ENCODE measurements at regions not wholly inside any gene's neighbourhood (a gene's known extent, or its start where the extent isn't known, plus 50 kb on each side); places are given as distances from the start of the nearest gene placed in this dataset.

DNA sequence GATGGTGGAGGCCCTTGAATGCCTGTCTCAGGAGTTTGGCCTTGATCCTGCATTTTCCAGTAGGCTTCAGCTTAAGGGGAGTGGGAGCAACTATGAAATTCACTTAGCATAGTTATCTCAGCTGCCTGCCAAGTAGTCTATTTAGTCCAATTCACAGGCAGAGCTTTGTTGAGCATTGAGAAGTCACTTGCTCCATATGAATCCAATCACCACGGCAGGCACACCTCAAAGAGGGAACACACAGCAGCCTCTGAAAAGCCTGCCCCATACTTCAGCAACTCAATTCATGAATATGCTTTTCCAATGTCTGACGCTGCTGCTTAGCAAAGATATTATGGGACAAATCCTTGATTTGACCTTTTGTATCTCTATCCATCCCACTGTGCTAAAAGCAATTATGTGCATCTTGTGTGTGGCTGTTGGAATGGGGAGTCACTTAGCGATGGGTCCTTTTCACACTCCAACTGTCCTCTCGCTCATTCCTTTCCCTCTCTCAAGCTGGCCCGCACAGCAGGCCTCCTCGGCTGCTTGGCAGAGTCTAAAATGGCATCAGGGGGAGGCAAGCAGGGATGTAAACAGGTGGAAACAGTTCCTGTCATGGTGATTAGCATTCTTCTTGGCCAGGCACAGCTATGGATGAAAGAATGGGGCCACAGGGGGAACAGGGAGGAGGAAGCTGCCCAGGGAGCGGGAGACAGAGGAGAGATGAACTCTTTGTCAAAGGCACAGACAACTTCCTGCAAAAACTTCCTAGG is 56.0 kb upstream of the LRPPRC start:
- TF ChIP-seq CHD2 (IDR thresholded peaks at IDR 0.05; ENCODE audit: low read length, partially characterized antibody) (no peak), KDM1A (IDR thresholded peaks at IDR 0.05; ENCODE audit: low read depth) (no peak), RARB (CRISPR knock-in tag; IDR thresholded peaks at IDR 0.05) (no peak), CEBPB (IDR thresholded peaks at IDR 0.05) (no peak), HEYL (CRISPR knock-in tag; IDR thresholded peaks at IDR 0.05) (no peak), MAZ (IDR thresholded peaks at IDR 0.05; ENCODE audit: borderline replicate concordance, low read depth, low read length) (no peak), POLR2AphosphoS2 (conservative IDR thresholded peaks at IDR 0.05; ENCODE audit: low read length) (no peak), NFE2L2 (conservative IDR thresholded peaks at IDR 0.05; ENCODE audit: low read length) (no peak), HDAC2 (IDR thresholded peaks at IDR 0.05) (no peak), MYC (IDR thresholded peaks at IDR 0.05; ENCODE audit: borderline replicate concordance, low read length) (no peak), RNF2 (IDR thresholded peaks at IDR 0.05; ENCODE audit: borderline replicate concordance, low read depth) (no peak), EP300 (IDR thresholded peaks at IDR 0.05) (no peak), RCOR1 (IDR thresholded peaks at IDR 0.05; ENCODE audit: low read depth, low read length) (no peak), GATA3 (IDR thresholded peaks at IDR 0.05; ENCODE audit: borderline replicate concordance) (no peak), SMC3 (IDR thresholded peaks at IDR 0.05) (no peak)
- POLR2A ChIA-PET: no interaction called here
- no peaks in the 10 kb centered on the region for H3K4me1 ChIP-seq
- CTCF ChIA-PET: interaction anchor here (0.6 to 5.8 kb wide), 5 partner anchors 8 to 434 kb away, joined by 3 to 65 read pairs (median 5); no protein-coding TSS in a partner anchor
- H3K4me3 ChIP-seq: no peak overlapping the region
- no peak overlapping the region for H3K4me2 ChIP-seq
- FAIRE-seq (no peak), ATAC-seq (no peak), DNase-seq (ENCODE audit: low read depth in 1 of 2, low spot score in 1 of 2) (no peak)
- no peak overlapping the region for H3K27ac ChIP-seq
- no peaks in the 10 kb centered on the region for H3K9me3 ChIP-seq
- 80% methylated on average over 7 of the region's 7 CpGs for WGBS (ENCODE audit: missing lambda C conversion rate)

GRCh38 chr2:44052584-44052983 is 56.8 kb upstream of the LRPPRC start:
- Histone ChIP-seq H3K4me3 (no peak overlapping the region), H3K27ac (no peak overlapping the region), H3K9me3 (no peaks in the 10 kb centered on the region), H3K4me1 (no peaks in the 10 kb centered on the region), H3K4me2 (no peak overlapping the region)
- DNase-seq (ENCODE audit: low read depth in 1 of 2, low spot score in 1 of 2): no peak
- no peak for ATAC-seq
- WGBS (ENCODE audit: missing lambda C conversion rate): 80% methylated on average over 8 of the region's 8 CpGs
- no peak for FAIRE-seq
- TF ChIP-seq RFX5 (IDR thresholded peaks at IDR 0.05) (no peak), RNF2 (IDR thresholded peaks at IDR 0.05; ENCODE audit: borderline replicate concordance, low read depth) (no peak), KDM5A (IDR thresholded peaks at IDR 0.05) (no peak), CHD2 (IDR thresholded peaks at IDR 0.05; ENCODE audit: low read length, partially characterized antibody) (no peak), ESRRA (IDR thresholded peaks at IDR 0.05; ENCODE audit: borderline replicate concordance, low read length) (no peak), EP300 (IDR thresholded peaks at IDR 0.05) (no peak), SREBF2 (IDR thresholded peaks at IDR 0.05) (no peak), REST (IDR thresholded peaks at IDR 0.05) (no peak), RARB (CRISPR knock-in tag; IDR thresholded peaks at IDR 0.05) (no peak), JUN (IDR thresholded peaks at IDR 0.05) (no peak), FOSB (CRISPR knock-in tag; IDR thresholded peaks at IDR 0.05) (no peak), CBX8 (IDR thresholded peaks at IDR 0.05) (no peak)
- TF ChIP-seq, protein P1, sequence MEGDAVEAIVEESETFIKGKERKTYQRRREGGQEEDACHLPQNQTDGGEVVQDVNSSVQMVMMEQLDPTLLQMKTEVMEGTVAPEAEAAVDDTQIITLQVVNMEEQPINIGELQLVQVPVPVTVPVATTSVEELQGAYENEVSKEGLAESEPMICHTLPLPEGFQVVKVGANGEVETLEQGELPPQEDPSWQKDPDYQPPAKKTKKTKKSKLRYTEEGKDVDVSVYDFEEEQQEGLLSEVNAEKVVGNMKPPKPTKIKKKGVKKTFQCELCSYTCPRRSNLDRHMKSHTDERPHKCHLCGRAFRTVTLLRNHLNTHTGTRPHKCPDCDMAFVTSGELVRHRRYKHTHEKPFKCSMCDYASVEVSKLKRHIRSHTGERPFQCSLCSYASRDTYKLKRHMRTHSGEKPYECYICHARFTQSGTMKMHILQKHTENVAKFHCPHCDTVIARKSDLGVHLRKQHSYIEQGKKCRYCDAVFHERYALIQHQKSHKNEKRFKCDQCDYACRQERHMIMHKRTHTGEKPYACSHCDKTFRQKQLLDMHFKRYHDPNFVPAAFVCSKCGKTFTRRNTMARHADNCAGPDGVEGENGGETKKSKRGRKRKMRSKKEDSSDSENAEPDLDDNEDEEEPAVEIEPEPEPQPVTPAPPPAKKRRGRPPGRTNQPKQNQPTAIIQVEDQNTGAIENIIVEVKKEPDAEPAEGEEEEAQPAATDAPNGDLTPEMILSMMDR (IDR thresholded peaks at IDR 0.05): no peak
- POLR2A ChIA-PET: no interaction called here
- CTCF ChIA-PET: interaction anchor here (0.6 to 5.8 kb wide), 5 partner anchors 9 to 904 kb away, joined by 3 to 65 read pairs (median 7); no protein-coding TSS in a partner anchor
